Stimulated activated CD4-positive, alpha-beta T cell treated with anti-CD3 and anti-CD28 coated beads, Interleukin-12 subunit alpha, Interleukin-12 subunit beta, amount 100 ng/mL, for 48 hours (primary cell): ENCODE measurements at regions not wholly inside any gene's neighbourhood (a gene's known extent, or its start where the extent isn't known, plus 50 kb on each side); places are given as distances from the start of the nearest gene placed in this dataset.

Experiments used
- DNase-seq, 3 donors: peaks; one replicate each; pipeline ENCODE4 v3.0.0-alpha.2; 2020; ENCODE audit warnings: low read depth in 2 of 3, low spot score in 1 of 3

- no peak for DNase-seq
Observed at GRCh38 chr22:48941903-48942575, 885.6 kb downstream of the BRD1 start.

GRCh38 chr22:48941033-48941902 lies 886.4 kb downstream of the BRD1 start:
- no peak for DNase-seq

- no peak for DNase-seq
Observed at GRCh38 chr22:48940266-48941032, 887.2 kb downstream of the BRD1 start.

- no peak for DNase-seq
Observed at GRCh38 chr22:48939441-48940265, 888.0 kb downstream of the BRD1 start.

GRCh38 chr22:48938741-48939140 lies 888.9 kb downstream of the BRD1 start:
- DNase-seq: no peak

GRCh38 chr22:48937032-48937639 lies 890.5 kb downstream of the BRD1 start:
- DNase-seq: no peak

GRCh38 chr22:48936391-48936790 lies 891.3 kb downstream of the BRD1 start:
- no peak for DNase-seq

- no peak for DNase-seq
Observed at GRCh38 chr22:48934446-48934845, 893.2 kb downstream of the BRD1 start.

- no peak for DNase-seq
Observed at GRCh38 chr22:48931452-48931851, 896.2 kb downstream of the BRD1 start.

- DNase-seq: no peak
Observed at GRCh38 chr22:48929276-48929790, 898.3 kb downstream of the BRD1 start.

- DNase-seq: no peak
Observed at GRCh38 chr22:48927591-48927990, 900.1 kb downstream of the BRD1 start.

GRCh38 chr22:48926643-48927042 lies 901.0 kb downstream of the BRD1 start:
- no peak for DNase-seq

GRCh38 chr22:48926136-48926535 lies 901.5 kb downstream of the BRD1 start:
- DNase-seq: no peak

- DNase-seq: no peak
Observed at GRCh38 chr22:48925450-48925849, 902.2 kb downstream of the BRD1 start.

GRCh38 chr22:48923996-48924395 lies 903.7 kb downstream of the BRD1 start:
- DNase-seq: no peak

- DNase-seq: no peak
Observed at GRCh38 chr22:48923165-48923865, 904.4 kb downstream of the BRD1 start.

- no peak for DNase-seq
Observed at GRCh38 chr22:48921411-48921903, 906.2 kb downstream of the BRD1 start.

GRCh38 chr22:48920776-48921241 lies 906.9 kb downstream of the BRD1 start:
- no peak for DNase-seq

- no peak for DNase-seq
Observed at GRCh38 chr22:48919851-48920589, 907.7 kb downstream of the BRD1 start.
